Glutamatergic neuron (in vitro differentiated cells): ENCODE measurements at regions not wholly inside any gene's neighbourhood (a gene's known extent, or its start where the extent isn't known, plus 50 kb on each side); places are given as distances from the start of the nearest gene placed in this dataset.
"Not testable (repeated sequence)": the region's sequence is repeated elsewhere in the genome, so short reads cannot be mapped to it uniquely, and the experiment has no call there.

Experiments
- DNase-seq: peaks from one replicate; pipeline ENCODE4 v3.0.0; 2022
- H3K27ac Mint-ChIP-seq: one replicate; pipeline ENCODE4 v1.8.0; 2020; ENCODE audit warnings: mild to moderate bottlenecking, mixed read lengths, inconsistent platforms; ENCODE audit not compliant: unreplicated experiment
- H3K27me3 Mint-ChIP-seq: one replicate; pipeline ENCODE4 v1.8.0; 2020; ENCODE audit warnings: mild to moderate bottlenecking, moderate library complexity, mixed read lengths, inconsistent platforms; ENCODE audit not compliant: unreplicated experiment
- H3K36me3 Mint-ChIP-seq: one replicate; pipeline ENCODE4 v1.8.0; 2020; ENCODE audit warnings: mild to moderate bottlenecking, mixed read lengths, inconsistent platforms; ENCODE audit not compliant: unreplicated experiment
- H3K4me1 Mint-ChIP-seq: one replicate; pipeline ENCODE4 v1.8.0; 2020; ENCODE audit warnings: mild to moderate bottlenecking, low read depth, mixed read lengths, inconsistent platforms; ENCODE audit not compliant: unreplicated experiment
- H3K4me3 Mint-ChIP-seq: one replicate; pipeline ENCODE4 v1.8.0; 2020; ENCODE audit warnings: mild to moderate bottlenecking, mixed read lengths, inconsistent platforms; ENCODE audit not compliant: unreplicated experiment
- H3K9me3 Mint-ChIP-seq: one replicate; pipeline ENCODE4 v1.8.0; 2020; ENCODE audit warnings: mild to moderate bottlenecking, moderate library complexity, mixed read lengths, inconsistent platforms; ENCODE audit not compliant: unreplicated experiment
- TF ChIP-seq, protein P1 (sequence below): fragments of 200-600 bp; sonication (generic); IDR thresholded peaks from one replicate; pipeline ENCODE4 v1.5.0; 2021; ENCODE audit not compliant: partially characterized antibody, unreplicated experiment

DNA sequence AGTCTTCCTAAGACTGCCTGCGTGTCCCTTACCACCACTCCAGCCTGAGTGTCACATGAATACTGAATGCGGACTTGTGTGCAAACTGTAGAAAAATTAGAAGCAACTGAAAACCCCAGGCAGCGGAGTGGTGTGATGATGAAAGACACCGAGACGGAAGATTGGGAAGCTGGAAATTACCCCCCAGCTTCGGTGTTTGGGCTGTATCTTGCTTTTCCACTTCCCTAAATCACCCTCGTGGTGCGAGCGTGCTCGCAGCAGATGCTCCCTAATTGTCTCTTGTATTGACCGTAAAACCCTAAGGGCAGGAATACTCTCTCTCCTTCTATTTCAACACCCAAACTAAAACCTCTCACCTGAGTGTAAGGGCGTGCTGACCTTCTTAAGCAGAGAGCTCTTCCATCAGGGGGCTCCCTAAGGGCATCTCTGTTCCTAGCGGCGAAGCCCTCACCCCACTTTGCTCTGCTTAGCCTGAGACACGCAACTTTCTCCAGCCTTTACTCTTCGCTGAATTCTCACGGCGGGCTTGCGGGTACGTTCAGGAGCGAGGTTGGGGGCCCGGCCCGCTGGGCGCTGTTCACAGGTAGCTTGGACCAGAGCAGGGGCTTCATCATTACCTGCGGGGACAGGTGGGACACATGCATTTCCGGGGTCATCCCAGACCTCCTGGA lies 62.4 kb downstream of the CRYBB2 start:
- Mint-ChIP-seq H3K9me3 (peaks cover 6% of the 10 kb centered on the region), H3K27ac (no peak overlapping the region), H3K36me3 (no peaks in the 10 kb centered on the region), H3K4me3 (peak overlapping the region; percentile 91), H3K4me1 (peaks cover 25% of the 10 kb centered on the region), H3K27me3 (peaks cover 20% of the 10 kb centered on the region)
- DNase-seq: peak; percentile 24
- TF ChIP-seq, protein P1, sequence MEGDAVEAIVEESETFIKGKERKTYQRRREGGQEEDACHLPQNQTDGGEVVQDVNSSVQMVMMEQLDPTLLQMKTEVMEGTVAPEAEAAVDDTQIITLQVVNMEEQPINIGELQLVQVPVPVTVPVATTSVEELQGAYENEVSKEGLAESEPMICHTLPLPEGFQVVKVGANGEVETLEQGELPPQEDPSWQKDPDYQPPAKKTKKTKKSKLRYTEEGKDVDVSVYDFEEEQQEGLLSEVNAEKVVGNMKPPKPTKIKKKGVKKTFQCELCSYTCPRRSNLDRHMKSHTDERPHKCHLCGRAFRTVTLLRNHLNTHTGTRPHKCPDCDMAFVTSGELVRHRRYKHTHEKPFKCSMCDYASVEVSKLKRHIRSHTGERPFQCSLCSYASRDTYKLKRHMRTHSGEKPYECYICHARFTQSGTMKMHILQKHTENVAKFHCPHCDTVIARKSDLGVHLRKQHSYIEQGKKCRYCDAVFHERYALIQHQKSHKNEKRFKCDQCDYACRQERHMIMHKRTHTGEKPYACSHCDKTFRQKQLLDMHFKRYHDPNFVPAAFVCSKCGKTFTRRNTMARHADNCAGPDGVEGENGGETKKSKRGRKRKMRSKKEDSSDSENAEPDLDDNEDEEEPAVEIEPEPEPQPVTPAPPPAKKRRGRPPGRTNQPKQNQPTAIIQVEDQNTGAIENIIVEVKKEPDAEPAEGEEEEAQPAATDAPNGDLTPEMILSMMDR: no peak

GRCh38 chr22:25282346-25282670 lies 62.9 kb downstream of the CRYBB2 start:
- H3K27me3 Mint-ChIP-seq: peaks cover 20% of the 10 kb centered on the region
- TF ChIP-seq, protein P1: no peak
- DNase-seq: no peak
- H3K36me3 Mint-ChIP-seq: no peaks in the 10 kb centered on the region
- peaks cover 6% of the 10 kb centered on the region for H3K9me3 Mint-ChIP-seq
- H3K4me1 Mint-ChIP-seq: peaks cover 25% of the 10 kb centered on the region
- peak overlapping the region; percentile 91 for H3K4me3 Mint-ChIP-seq
- H3K27ac Mint-ChIP-seq: no peak overlapping the region

GRCh38 chr22:25282671-25283561 lies 63.5 kb downstream of the CRYBB2 start:
- Mint-ChIP-seq H3K27me3 (peaks cover 20% of the 10 kb centered on the region), H3K27ac (peak overlapping the region; percentile 23), H3K36me3 (no peaks in the 10 kb centered on the region), H3K4me3 (peak overlapping the region; percentile 94), H3K4me1 (peaks cover 25% of the 10 kb centered on the region), H3K9me3 (peaks cover 6% of the 10 kb centered on the region)
- peak; percentile 67 for DNase-seq
- TF ChIP-seq, protein P1: no peak

- not testable (repeated sequence) for DNase-seq, H3K9me3 Mint-ChIP-seq, H3K27ac Mint-ChIP-seq, H3K36me3 Mint-ChIP-seq, H3K4me3 Mint-ChIP-seq, H3K4me1 Mint-ChIP-seq, H3K27me3 Mint-ChIP-seq
Observed at GRCh38 chr22:25288481-25288880, 69.0 kb downstream of the CRYBB2 start.

DNA sequence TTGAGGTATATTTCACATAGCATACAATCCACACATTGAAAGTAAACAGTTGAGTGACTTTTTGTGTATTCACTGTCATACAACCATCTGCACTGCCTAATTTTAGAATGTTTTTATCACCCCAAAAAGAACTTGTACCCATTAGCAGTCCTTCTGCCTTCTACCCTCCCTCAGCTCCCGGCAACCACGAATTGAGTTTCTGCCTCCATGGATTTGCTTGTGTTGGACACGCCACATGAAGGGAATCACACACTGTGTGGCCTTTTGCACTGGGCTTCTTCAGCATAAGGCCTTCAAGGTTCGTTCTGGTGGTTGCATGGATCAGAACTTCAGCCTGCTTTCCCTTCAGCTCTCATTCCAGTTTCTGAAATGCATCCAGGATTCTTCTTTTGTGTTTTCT lies 82.5 kb downstream of the CRYBB2 start:
- not testable (repeated sequence) for H3K9me3 Mint-ChIP-seq, H3K27me3 Mint-ChIP-seq, H3K4me3 Mint-ChIP-seq, H3K36me3 Mint-ChIP-seq, H3K27ac Mint-ChIP-seq, DNase-seq, H3K4me1 Mint-ChIP-seq

- not testable (repeated sequence) for H3K4me3 Mint-ChIP-seq, H3K9me3 Mint-ChIP-seq
Observed at GRCh38 chr22:25309586-25309985, 90.1 kb downstream of the CRYBB2 start.

GRCh38 chr22:25311924-25312323 lies 92.5 kb downstream of the CRYBB2 start:
- not testable (repeated sequence) for H3K36me3 Mint-ChIP-seq, DNase-seq, H3K27ac Mint-ChIP-seq, H3K9me3 Mint-ChIP-seq, H3K4me3 Mint-ChIP-seq, H3K27me3 Mint-ChIP-seq, H3K4me1 Mint-ChIP-seq

More at GRCh38 chr22:25309586-25309985, 90.1 kb downstream of the CRYBB2 start:
- H3K27me3 Mint-ChIP-seq, H3K27ac Mint-ChIP-seq, H3K4me1 Mint-ChIP-seq, H3K36me3 Mint-ChIP-seq, DNase-seq: not testable (repeated sequence)
